ENCODE measurements at regions not wholly inside any gene's neighbourhood (a gene's known extent, or its start where the extent isn't known, plus 50 kb on each side); places are given as distances from the start of the nearest gene placed in this dataset.

DNA sequence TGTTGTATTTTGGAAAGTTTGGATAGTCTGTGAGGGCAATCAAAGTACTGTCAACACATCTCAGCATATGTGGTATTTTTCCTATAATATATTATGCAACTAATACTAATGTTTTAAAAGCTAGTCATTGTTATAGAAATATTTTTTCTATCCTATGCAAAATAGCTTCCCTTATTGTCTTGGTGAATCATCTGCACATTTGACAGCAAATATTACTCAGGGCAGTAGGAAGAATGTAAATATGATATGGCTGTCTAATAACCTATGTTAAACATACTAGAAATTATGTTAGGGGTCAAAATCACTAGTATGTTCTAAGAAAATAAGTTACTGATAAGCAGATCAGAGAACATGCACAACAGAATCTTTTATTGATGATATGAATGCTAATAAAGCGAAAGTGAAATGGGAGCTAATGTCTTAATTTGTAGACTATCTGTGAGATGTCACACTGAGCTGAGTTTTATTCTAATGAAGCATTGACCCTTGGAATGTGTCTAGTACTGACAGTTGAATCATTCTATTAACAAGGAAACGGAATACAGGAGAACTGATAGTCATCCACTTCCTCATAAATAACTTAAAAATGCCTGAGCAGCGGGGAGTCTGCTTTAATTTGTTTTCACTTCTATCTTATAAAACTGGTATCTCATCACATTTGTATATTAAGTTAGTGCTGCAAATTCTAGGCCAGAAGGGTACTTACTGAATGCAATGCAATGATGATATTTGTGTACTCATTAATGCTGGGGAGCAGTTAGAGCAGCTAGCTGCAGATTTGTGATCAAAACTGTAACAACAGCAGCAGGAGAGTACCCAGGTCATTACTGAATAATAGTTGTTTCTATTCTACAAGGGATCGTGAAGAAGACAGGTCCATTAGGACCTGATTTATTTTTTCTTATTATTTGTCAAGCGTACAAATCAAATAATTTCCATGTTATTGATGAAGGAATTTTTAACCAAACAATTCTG lies 440.3 kb upstream of the AADAT start:
- H3K27ac ChIP-seq (ENCODE audit: insufficient read depth, low read depth, low read length): no peak overlapping the region
- H4K20me1 ChIP-seq (replicated peaks; ENCODE audit: control insufficient read depth, extremely low read depth, insufficient read depth, low read length): no peaks in the 10 kb centered on the region
- no peaks in the 10 kb centered on the region for H3K79me2 ChIP-seq (ENCODE audit: control insufficient read depth, insufficient read depth, low read length)
- POLR2A ChIA-PET: no interaction called here
- CTCF ChIA-PET: no interaction called here
- no peak overlapping the region for H3K4me3 ChIP-seq (replicated peaks in 1 of 3; ENCODE audit: insufficient read depth in 1 of 3, low read depth in 1 of 3, low read length in 3 of 3)
- H3K4me1 ChIP-seq (ENCODE audit: control insufficient read depth, extremely low read depth, insufficient read depth, low read length): no peaks in the 10 kb centered on the region
- no peak overlapping the region for H3K9ac ChIP-seq (replicated peaks; ENCODE audit: extremely low read depth, insufficient read depth, low read length)
- FAIRE-seq (no peak), DNase-seq (ENCODE audit: low read depth, low spot score) (no peak)
- intact Hi-C loops (cut with micrococcal nuclease) (no loop called here), dilution Hi-C loops (cut with MboI; ENCODE audit: extremely low pct_ligation_motif_present, low sequenced_read_pairs) (no loop called here)
- BruUV-seq (replicated peaks): no TSS peak
- no peaks in the 10 kb centered on the region for H3K36me3 ChIP-seq (ENCODE audit: control insufficient read depth in 2 of 2, extremely low read depth in 1 of 2, insufficient read depth in 2 of 2, low read length in 2 of 2)
- H2AFZ ChIP-seq (ENCODE audit: low read depth, low read length): no peak overlapping the region
- H3K9me1 ChIP-seq (replicated peaks; ENCODE audit: control insufficient read depth, extremely low read depth, insufficient read depth, low read length): no peaks in the 10 kb centered on the region
- TF ChIP-seq CTCF (IDR thresholded peaks at IDR 0.05; ENCODE audit: extremely low read depth in 1 of 2, insufficient read depth in 1 of 2, low read depth in 1 of 2, low read length in 2 of 2) (no peak), POLR2AphosphoS5 (IDR thresholded peaks at IDR 0.05; ENCODE audit: insufficient read depth, low read depth, low read length) (no peak)
- H3K27me3 ChIP-seq (ENCODE audit: control insufficient read depth in 2 of 2, insufficient read depth in 2 of 2, low read length in 2 of 2): no peaks in the 10 kb centered on the region
- H3K4me2 ChIP-seq (ENCODE audit: insufficient read depth, low read length): no peak overlapping the region
- H3K9me3 ChIP-seq (replicated peaks; ENCODE audit: control insufficient read depth, insufficient read depth, low read length): peaks cover 3% of the 10 kb centered on the region

DNA sequence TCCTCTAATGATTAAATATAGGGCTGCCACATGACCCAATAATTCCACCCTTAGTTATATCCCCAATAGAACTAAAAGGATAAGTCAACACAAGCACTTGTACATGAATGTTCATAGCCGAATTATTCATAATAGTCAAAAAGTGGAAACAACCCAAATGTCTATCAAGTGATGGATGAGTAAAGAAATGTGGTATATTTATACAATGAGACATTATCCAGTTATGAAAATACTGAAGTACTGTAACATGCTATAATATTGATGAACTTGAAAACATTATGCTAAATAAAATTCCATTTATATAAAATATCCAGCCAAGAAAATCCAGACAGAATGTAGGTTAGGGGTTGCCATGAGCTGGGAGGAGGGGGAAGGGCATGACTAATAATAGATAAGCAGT lies 436.7 kb upstream of the AADAT start:
- Histone ChIP-seq H4K20me1 (replicated peaks; ENCODE audit: control insufficient read depth, extremely low read depth, insufficient read depth, low read length) (no peaks in the 10 kb centered on the region), H3K9me3 (replicated peaks; ENCODE audit: control insufficient read depth, insufficient read depth, low read length) (peaks cover 2% of the 10 kb centered on the region), H3K27me3 (ENCODE audit: control insufficient read depth in 2 of 2, insufficient read depth in 2 of 2, low read length in 2 of 2) (no peaks in the 10 kb centered on the region), H3K27ac (ENCODE audit: insufficient read depth, low read depth, low read length) (no peak overlapping the region), H3K79me2 (ENCODE audit: control insufficient read depth, insufficient read depth, low read length) (no peaks in the 10 kb centered on the region), H2AFZ (ENCODE audit: low read depth, low read length) (no peak overlapping the region), H3K4me2 (ENCODE audit: insufficient read depth, low read length) (no peak overlapping the region), H3K4me1 (ENCODE audit: control insufficient read depth, extremely low read depth, insufficient read depth, low read length) (no peaks in the 10 kb centered on the region), H3K4me3 (replicated peaks in 1 of 3; ENCODE audit: insufficient read depth in 1 of 3, low read depth in 1 of 3, low read length in 3 of 3) (no peak overlapping the region), H3K36me3 (ENCODE audit: control insufficient read depth in 2 of 2, extremely low read depth in 1 of 2, insufficient read depth in 2 of 2, low read length in 2 of 2) (no peaks in the 10 kb centered on the region), H3K9ac (replicated peaks; ENCODE audit: extremely low read depth, insufficient read depth, low read length) (no peak overlapping the region), H3K9me1 (replicated peaks; ENCODE audit: control insufficient read depth, extremely low read depth, insufficient read depth, low read length) (no peaks in the 10 kb centered on the region)
- DNase-seq (ENCODE audit: low read depth, low spot score) (no peak), FAIRE-seq (no peak)
- CTCF ChIA-PET: no interaction called here
- POLR2A ChIA-PET: no interaction called here
- BruUV-seq (replicated peaks): no TSS peak
- intact Hi-C loops (cut with micrococcal nuclease) (no loop called here), dilution Hi-C loops (cut with MboI; ENCODE audit: extremely low pct_ligation_motif_present, low sequenced_read_pairs) (no loop called here)
- TF ChIP-seq FOS (IDR thresholded peaks at IDR 0.05; ENCODE audit: borderline replicate concordance, insufficient read depth, low read length): no peak
- TF ChIP-seq, protein P1, sequence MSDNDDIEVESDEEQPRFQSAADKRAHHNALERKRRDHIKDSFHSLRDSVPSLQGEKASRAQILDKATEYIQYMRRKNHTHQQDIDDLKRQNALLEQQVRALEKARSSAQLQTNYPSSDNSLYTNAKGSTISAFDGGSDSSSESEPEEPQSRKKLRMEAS (IDR thresholded peaks at IDR 0.05; ENCODE audit: insufficient read depth, insufficient read length): no peak
- no peak for TF ChIP-seq GATA2 (IDR thresholded peaks at IDR 0.05; ENCODE audit: insufficient read depth, insufficient read length, low read depth, low read length)
- no peak for TF ChIP-seq MYC (IDR thresholded peaks at IDR 0.05; ENCODE audit: low read depth, low read length)
- TF ChIP-seq JUN (IDR thresholded peaks at IDR 0.05; ENCODE audit: borderline replicate concordance, insufficient read depth, insufficient read length, low read depth): no peak
- no peak for TF ChIP-seq POLR2A (IDR thresholded peaks at IDR 0.05; ENCODE audit: low read depth, low read length)
- TF ChIP-seq CTCF (IDR thresholded peaks at IDR 0.05; ENCODE audit: extremely low read depth in 1 of 2, insufficient read depth in 1 of 2, low read depth in 1 of 2, low read length in 2 of 2): no peak
- no peak for TF ChIP-seq POLR2AphosphoS5 (IDR thresholded peaks at IDR 0.05; ENCODE audit: insufficient read depth, low read depth, low read length)
- no peak for TF ChIP-seq EZH2 (IDR thresholded peaks at IDR 0.05; ENCODE audit: borderline replicate concordance, low read depth, low read length, severe bottlenecking)
